ENCODE measurements at regions not wholly inside any gene's neighbourhood (a gene's known extent, or its start where the extent isn't known, plus 50 kb on each side); places are given as distances from the start of the nearest gene placed in this dataset.

- no peak for TF ChIP-seq POLR2A (IDR thresholded peaks at IDR 0.05)
- TF ChIP-seq CTCF (IDR thresholded peaks at IDR 0.05) = no peak
These were observed 1519.6 kb downstream of the OTOL1 start for GRCh38 chr3:163016251-163016650.
